ENCODE measurements at regions not wholly inside any gene's neighbourhood (a gene's known extent, or its start where the extent isn't known, plus 50 kb on each side); places are given as distances from the start of the nearest gene placed in this dataset.

DNA sequence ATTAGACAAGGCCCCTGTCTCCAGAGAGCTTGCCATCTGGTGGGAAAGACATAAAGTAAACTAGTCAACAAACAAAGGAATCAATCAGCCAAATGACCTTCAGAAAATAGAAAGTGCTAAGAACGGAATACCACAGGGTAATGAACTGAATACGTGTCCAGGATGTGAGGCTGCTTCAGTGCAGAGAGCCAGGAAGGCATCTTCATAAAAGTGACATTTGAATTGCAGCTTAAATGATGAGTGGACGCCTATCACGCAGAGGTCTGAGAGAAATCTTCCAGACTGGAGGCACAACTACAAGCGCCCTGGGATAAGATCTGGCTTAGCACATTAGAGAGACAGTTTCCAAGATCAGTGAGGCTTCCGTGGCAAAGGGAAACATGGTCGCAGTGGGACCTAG lies 574.1 kb upstream of the CDH8 start:
- no peak for TF ChIP-seq CTCF (IDR thresholded peaks at IDR 0.05; ENCODE audit: low read depth, low read length)
- Histone ChIP-seq H3K4me3 (ENCODE audit: low read depth, low read length) (no peak overlapping the region), H3K27me3 (no peaks in the 10 kb centered on the region), H3K4me1 (no peaks in the 10 kb centered on the region), H3K9me3 (no peaks in the 10 kb centered on the region; the same call in 1 of the 2 replicates), H3K36me3 (no peaks in the 10 kb centered on the region)
- peak; percentile 12 for DNase-seq

GRCh38 chr16:62602790-62603189 lies 566.6 kb upstream of the CDH8 start:
- no peak for DNase-seq
- TF ChIP-seq CTCF (IDR thresholded peaks at IDR 0.05; ENCODE audit: low read depth, low read length), result no peak
- Histone ChIP-seq H3K36me3 (no peaks in the 10 kb centered on the region), H3K27me3 (no peaks in the 10 kb centered on the region), H3K4me1 (peaks cover 2% of the 10 kb centered on the region; the same call in 1 of the 2 replicates), H3K9me3 (no peaks in the 10 kb centered on the region), H3K4me3 (ENCODE audit: low read depth, low read length) (no peak overlapping the region)

GRCh38 chr16:62597875-62598274 lies 561.6 kb upstream of the CDH8 start:
- Histone ChIP-seq H3K4me3 (ENCODE audit: low read depth, low read length) (no peak overlapping the region), H3K36me3 (no peaks in the 10 kb centered on the region), H3K9me3 (no peaks in the 10 kb centered on the region), H3K27me3 (no peaks in the 10 kb centered on the region), H3K4me1 (no peaks in the 10 kb centered on the region)
- DNase-seq, result no peak
- no peak for TF ChIP-seq CTCF (IDR thresholded peaks at IDR 0.05; ENCODE audit: low read depth, low read length)

DNA sequence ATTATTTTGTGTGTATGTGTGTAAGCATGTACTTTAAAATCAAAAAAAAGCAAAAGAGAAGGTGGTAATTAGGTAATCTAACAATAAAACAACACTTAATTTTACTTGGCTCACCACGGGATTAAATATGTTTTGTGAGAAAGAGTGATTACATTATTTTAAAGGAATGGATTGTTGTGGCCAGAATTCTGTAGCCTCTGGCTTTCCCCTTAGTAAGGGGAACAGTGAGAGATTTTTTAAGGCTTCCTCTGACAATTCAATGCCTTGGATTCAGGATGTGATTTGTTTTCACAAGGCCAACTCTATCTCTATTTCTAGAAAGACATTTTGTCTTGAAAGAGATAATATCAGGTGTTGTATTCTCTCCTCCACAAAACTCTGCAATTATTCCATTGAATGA lies 560.3 kb upstream of the CDH8 start:
- Histone ChIP-seq H3K4me3 (ENCODE audit: low read depth, low read length) (no peak overlapping the region), H3K9me3 (no peaks in the 10 kb centered on the region), H3K4me1 (no peaks in the 10 kb centered on the region), H3K27me3 (no peaks in the 10 kb centered on the region), H3K36me3 (no peaks in the 10 kb centered on the region)
- no peak for DNase-seq
- no peak for TF ChIP-seq CTCF (IDR thresholded peaks at IDR 0.05; ENCODE audit: low read depth, low read length)

DNA sequence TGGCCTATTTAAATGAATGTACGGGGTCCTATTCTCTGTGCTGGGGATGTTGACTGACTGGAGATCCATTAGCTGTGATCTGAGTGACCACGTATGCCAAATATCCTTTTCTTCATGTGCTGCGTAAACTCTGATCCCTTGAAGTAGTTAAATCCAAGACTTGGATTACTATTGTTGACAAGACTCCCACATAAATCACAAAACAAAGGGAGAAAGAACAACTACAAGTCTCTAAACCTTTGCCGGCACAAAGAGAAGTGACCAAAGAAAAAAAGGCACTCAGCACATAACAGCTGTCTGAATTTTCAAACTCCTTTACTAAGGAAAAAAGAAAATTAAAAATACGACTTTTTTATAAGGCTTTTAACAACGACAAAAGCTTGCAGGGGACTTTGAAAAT lies 559.9 kb upstream of the CDH8 start:
- no peaks in the 10 kb centered on the region for H3K4me1 ChIP-seq
- no peaks in the 10 kb centered on the region for H3K9me3 ChIP-seq
- H3K27me3 ChIP-seq, result no peaks in the 10 kb centered on the region
- H3K4me3 ChIP-seq (ENCODE audit: low read depth, low read length), result no peak overlapping the region
- no peak for DNase-seq
- TF ChIP-seq CTCF (IDR thresholded peaks at IDR 0.05; ENCODE audit: low read depth, low read length), result no peak
- no peaks in the 10 kb centered on the region for H3K36me3 ChIP-seq

GRCh38 chr16:62586128-62586862 lies 550.1 kb upstream of the CDH8 start:
- Histone ChIP-seq H3K4me3 (ENCODE audit: low read depth, low read length) (no peak overlapping the region), H3K9me3 (no peaks in the 10 kb centered on the region; the same call in 1 of the 2 replicates), H3K27me3 (no peaks in the 10 kb centered on the region), H3K36me3 (no peaks in the 10 kb centered on the region), H3K4me1 (no peaks in the 10 kb centered on the region)
- TF ChIP-seq CTCF (IDR thresholded peaks at IDR 0.05; ENCODE audit: low read depth, low read length), result no peak
- DNase-seq, result no peak
